SK-N-SH treated with all-trans-retinoic acid at 6 μM for 48 hours (cell line): ENCODE measurements at regions not wholly inside any gene's neighbourhood (a gene's known extent, or its start where the extent isn't known, plus 50 kb on each side); places are given as distances from the start of the nearest gene placed in this dataset.

Source experiments
- ATAC-seq: fragments of 200-7000 bp; cut with Tn5 transposase; 3 replicates; pipeline ENCODE4 v1.9.1; 2020; ENCODE audit warnings: mild to moderate bottlenecking, moderate library complexity
- ARNTL ChIP-seq: fragments of 450-650 bp; formaldehyde crosslinking; IDR thresholded peaks from 2 replicates; pipeline ENCODE4 v1.5.0; 2020; ENCODE audit warnings: low read depth, mild to moderate bottlenecking, moderate library complexity, borderline replicate concordance
- CREB5 ChIP-seq: fragments of 250-450 bp; sonication (Bioruptor Pico); IDR thresholded peaks from 2 replicates; pipeline ENCODE4 v1.5.1; 2020; ENCODE audit warnings: low read depth, mild to moderate bottlenecking, moderate library complexity
- CSDC2 ChIP-seq: fragments of 250-450 bp; sonication (Bioruptor Pico); IDR thresholded peaks from 2 replicates; pipeline ENCODE4 v1.5.0; 2020; ENCODE audit warnings: mild to moderate bottlenecking, moderate library complexity
- CSRNP3 ChIP-seq: fragments of 250-450 bp; sonication (Bioruptor Pico); IDR thresholded peaks from 2 replicates; pipeline ENCODE4 v1.5.1; 2021; ENCODE audit warnings: mild to moderate bottlenecking, moderate library complexity
- ESRRG ChIP-seq: fragments of 250-450 bp; sonication (Bioruptor Pico); IDR thresholded peaks from 2 replicates; pipeline ENCODE4 v1.6.1; 2021; ENCODE audit warnings: mild to moderate bottlenecking
- GLIS3 ChIP-seq: fragments of 250-450 bp; sonication (Bioruptor Pico); IDR thresholded peaks from 2 replicates; pipeline ENCODE4 v1.5.0; 2020; ENCODE audit warnings: mild to moderate bottlenecking, moderate library complexity
- ISL1 ChIP-seq: fragments of 250-450 bp; sonication (Bioruptor Pico); IDR thresholded peaks from 2 replicates; pipeline ENCODE4 v2.1.2; 2022; ENCODE audit warnings: mild to moderate bottlenecking, moderate library complexity
- POU6F1 ChIP-seq: fragments of 250-450 bp; sonication (Bioruptor Pico); IDR thresholded peaks from 2 replicates; pipeline ENCODE4 v1.8.0; 2021; ENCODE audit warnings: low read depth, mild to moderate bottlenecking, moderate library complexity, borderline replicate concordance
- PPARA ChIP-seq: fragments of 250-450 bp; sonication (Bioruptor Pico); IDR thresholded peaks from 2 replicates; pipeline ENCODE4 v1.5.0; 2020; ENCODE audit warnings: mild to moderate bottlenecking, borderline replicate concordance
- RARB ChIP-seq: fragments of 250-450 bp; sonication (Bioruptor Pico); IDR thresholded peaks from 2 replicates; pipeline ENCODE4 v1.8.0; 2021; ENCODE audit warnings: mild to moderate bottlenecking, moderate library complexity
- SNAI2 ChIP-seq: fragments of 250-450 bp; sonication (Bioruptor Pico); IDR thresholded peaks from 2 replicates; pipeline ENCODE4 v1.5.0; 2020; ENCODE audit warnings: mild to moderate bottlenecking, moderate library complexity
- TCF4 ChIP-seq: fragments of 250-450 bp; sonication (Bioruptor Pico); IDR thresholded peaks from 2 replicates; pipeline ENCODE4 v1.8.0; 2021; ENCODE audit warnings: mild to moderate bottlenecking, moderate library complexity, borderline replicate concordance
- TOX ChIP-seq: fragments of 250-450 bp; sonication (Bioruptor Pico); IDR thresholded peaks from 2 replicates; pipeline ENCODE4 v1.8.0; 2021; ENCODE audit warnings: mild to moderate bottlenecking, moderate library complexity, borderline replicate concordance
- TSHZ2 ChIP-seq: fragments of 250-450 bp; sonication (Bioruptor Pico); IDR thresholded peaks from 2 replicates; pipeline ENCODE4 v1.5.0; 2020; ENCODE audit warnings: mild to moderate bottlenecking, moderate library complexity
- ZC3H10 ChIP-seq: fragments of 250-450 bp; sonication (Bioruptor Pico); IDR thresholded peaks from 2 replicates; pipeline ENCODE4 v1.5.1; 2021; ENCODE audit warnings: mild to moderate bottlenecking, moderate library complexity
- ZFP3 ChIP-seq: fragments of 250-450 bp; sonication (Bioruptor Pico); IDR thresholded peaks from 2 replicates; pipeline ENCODE4 v1.5.0; 2020; ENCODE audit warnings: mild to moderate bottlenecking, moderate library complexity
- ZFP30 ChIP-seq: fragments of 450-650 bp; formaldehyde crosslinking; IDR thresholded peaks from 2 replicates; pipeline ENCODE4 v1.5.0; 2022; ENCODE audit warnings: mild to moderate bottlenecking, moderate library complexity
- ZNF565 ChIP-seq: fragments of 450-650 bp; formaldehyde crosslinking; conservative IDR thresholded peaks from 2 replicates; pipeline ENCODE4 v1.5.0; 2020; ENCODE audit warnings: low read depth, mild to moderate bottlenecking, moderate library complexity
- ZNF70 ChIP-seq: fragments of 450-650 bp; formaldehyde crosslinking; IDR thresholded peaks from 2 replicates; pipeline ENCODE4 v1.5.0; 2020; ENCODE audit warnings: mild to moderate bottlenecking, moderate library complexity
- ZNF8 ChIP-seq: fragments of 450-650 bp; formaldehyde crosslinking; IDR thresholded peaks from 2 replicates; pipeline ENCODE4 v1.5.0; 2020; ENCODE audit warnings: mild to moderate bottlenecking, moderate library complexity

- TF ChIP-seq TSHZ2 (no peak), POU6F1 (CRISPR knock-in tag) (no peak), ZNF8 (CRISPR knock-in tag) (no peak)
These were observed 214.4 kb downstream of the BARHL2 start (continued) for GRCh38 chr1:90502696-90503095.

- no peak for ATAC-seq
- TF ChIP-seq ESRRG (CRISPR knock-in tag) (no peak), POU6F1 (CRISPR knock-in tag) (no peak), ZFP3 (no peak), ARNTL (CRISPR knock-in tag) (no peak), CREB5 (CRISPR knock-in tag) (no peak), ISL1 (CRISPR knock-in tag) (no peak), CSRNP3 (CRISPR knock-in tag) (no peak), TOX (no peak), GLIS3 (no peak), TCF4 (CRISPR knock-in tag) (no peak), TSHZ2 (no peak), ZNF8 (CRISPR knock-in tag) (no peak), ZNF70 (no peak)
- TF ChIP-seq, all 23 proteins: peak for 0
These were observed 214.9 kb downstream of the BARHL2 start for GRCh38 chr1:90502194-90502593.

GRCh38 chr1:90501281-90501680 is 215.8 kb downstream of the BARHL2 start:
- ATAC-seq = no peak
- TF ChIP-seq GLIS3 (no peak), RARB (CRISPR knock-in tag) (no peak), ISL1 (CRISPR knock-in tag) (no peak), ZC3H10 (CRISPR knock-in tag) (no peak), SNAI2 (CRISPR knock-in tag) (no peak), ZFP30 (CRISPR knock-in tag) (no peak), PPARA (no peak), ZFP3 (no peak), ESRRG (CRISPR knock-in tag) (no peak), ZNF565 (no peak), ZNF8 (CRISPR knock-in tag) (no peak), POU6F1 (CRISPR knock-in tag) (no peak), ZNF70 (no peak), TSHZ2 (no peak), TCF4 (CRISPR knock-in tag) (no peak), CSDC2 (CRISPR knock-in tag) (no peak)
